OCI-LY1 (cell line): ENCODE measurements at regions not wholly inside any gene's neighbourhood (a gene's known extent, or its start where the extent isn't known, plus 50 kb on each side); places are given as distances from the start of the nearest gene placed in this dataset.

ENCODE experiments used
- CTCF ChIP-seq: fragments of 200-600 bp; sonication (generic), shearing (Covaris generic); IDR thresholded peaks from 2 replicates; pipeline ENCODE4 v1.5.1; 2017; ENCODE audit warnings: mild to moderate bottlenecking, antibody characterized with exemption, low read length, moderate library complexity, mixed read lengths
- EZH2 ChIP-seq: fragments of 200-600 bp; sonication (generic), shearing (Covaris generic); IDR thresholded peaks from 2 replicates; pipeline ENCODE4 v1.8.0; 2017; ENCODE audit warnings: borderline replicate concordance, mixed run types, mild to moderate bottlenecking, antibody characterized with exemption, low read length, moderate library complexity, mixed read lengths

GRCh38 chr4:147326591-147326990 lies 154.3 kb upstream of the EDNRA start:
- no peak for TF ChIP-seq CTCF
- TF ChIP-seq EZH2, result no peak
